ENCODE measurements at regions not wholly inside any gene's neighbourhood (a gene's known extent, or its start where the extent isn't known, plus 50 kb on each side); places are given as distances from the start of the nearest gene placed in this dataset.
A peak's percentile ranks its signal among the peaks of the same experiment; 100 is the strongest.

DNA sequence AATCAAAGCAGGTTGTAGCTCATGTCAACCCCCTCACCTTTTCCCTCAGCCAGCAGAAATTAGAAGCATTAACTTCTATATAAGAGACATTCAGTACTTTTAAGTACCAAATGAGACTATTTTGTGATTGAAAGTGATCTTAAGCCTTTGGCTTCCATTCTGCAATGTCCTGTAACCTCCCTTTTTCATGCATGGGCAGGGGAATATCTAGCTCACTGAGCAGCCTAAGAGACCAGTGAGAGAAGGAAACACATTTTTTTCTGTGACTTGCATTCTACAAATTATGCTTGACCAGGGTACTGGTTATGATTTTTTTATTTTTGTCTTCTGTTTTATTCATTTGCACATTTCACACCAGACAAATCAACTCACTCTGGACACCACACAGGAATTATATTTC, 369.6 kb downstream of the KCTD12 start:
- DNase-seq (ENCODE audit: low read depth), result no peak

- no peak for DNase-seq (ENCODE audit: low read depth)
Observed at GRCh38 chr13:76516013-76516412, 370.2 kb downstream of the KCTD12 start.

DNA sequence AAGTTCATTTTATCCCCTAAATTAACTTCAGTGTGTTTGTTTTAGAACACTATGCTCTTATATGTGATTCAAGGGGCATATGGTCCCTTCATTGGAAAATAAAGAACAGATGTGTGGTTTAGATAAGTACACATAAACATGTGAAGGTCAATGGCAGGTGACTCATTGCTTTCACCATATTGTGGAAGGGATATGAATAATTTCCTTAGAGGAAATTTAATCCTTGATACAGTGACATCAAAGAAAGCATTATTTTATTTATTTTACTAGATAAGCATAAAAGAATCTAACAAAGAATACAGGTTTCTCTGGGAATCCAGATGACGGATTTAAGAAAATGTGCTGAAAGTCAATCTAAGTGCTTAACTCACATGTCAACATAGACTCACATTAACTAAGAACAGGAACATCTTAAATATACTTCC, 373.5 kb downstream of the KCTD12 start:
- DNase-seq (ENCODE audit: low read depth), result no peak

GRCh38 chr13:76505437-76505836, 380.8 kb downstream of the KCTD12 start:
- DNase-seq (ENCODE audit: low read depth), result no peak

DNA sequence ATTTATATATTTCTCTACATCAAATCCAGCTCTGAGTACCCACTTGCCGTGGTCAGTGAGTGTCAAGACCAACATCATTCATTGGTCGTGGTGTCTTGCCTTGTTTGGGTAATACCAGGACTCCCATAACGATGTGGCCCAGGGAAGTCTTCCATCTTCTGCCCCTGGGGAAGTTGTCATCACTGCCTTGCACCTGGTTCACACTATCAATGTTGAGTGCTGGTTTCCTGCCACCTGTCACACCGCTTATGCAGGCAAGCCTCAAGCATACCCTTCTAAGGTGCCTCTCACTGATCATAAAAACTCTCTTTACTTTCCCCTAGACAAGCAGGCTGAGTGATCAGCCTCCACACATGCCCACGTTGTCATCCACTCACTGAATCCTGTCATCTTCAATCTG, 382.4 kb downstream of the KCTD12 start:
- DNase-seq (ENCODE audit: low read depth), result no peak

DNA sequence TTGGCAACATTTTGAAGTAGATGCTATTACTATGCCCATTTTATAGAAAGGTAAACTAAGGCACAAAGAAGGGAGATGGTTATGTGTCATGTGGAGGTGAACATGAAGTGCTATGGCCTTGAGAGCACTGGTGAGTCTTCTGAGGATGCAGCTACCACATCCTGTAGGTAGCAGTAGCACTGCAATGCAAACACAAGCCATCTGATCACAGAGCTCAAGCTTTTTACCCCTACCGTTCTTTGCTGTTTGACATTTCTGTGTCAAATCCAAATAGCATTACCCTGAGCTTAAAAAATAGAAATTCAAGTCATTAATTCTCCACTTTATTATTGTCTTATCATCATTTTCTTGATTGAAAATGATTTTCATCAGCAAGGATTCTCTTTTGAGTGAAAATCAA, 382.9 kb downstream of the KCTD12 start:
- DNase-seq (ENCODE audit: low read depth), result no peak

- DNase-seq (ENCODE audit: low read depth), result no peak
Observed at GRCh38 chr13:76500894-76501293, 385.3 kb downstream of the KCTD12 start.

GRCh38 chr13:76499891-76500290, 386.3 kb downstream of the KCTD12 start:
- no peak for DNase-seq (ENCODE audit: low read depth)

- DNase-seq (ENCODE audit: low read depth), result no peak
Observed at GRCh38 chr13:76489274-76489673, 396.9 kb downstream of the KCTD12 start.

- DNase-seq (ENCODE audit: low read depth), result no peak
Observed at GRCh38 chr13:76481738-76482137, 404.5 kb downstream of the KCTD12 start.

DNA sequence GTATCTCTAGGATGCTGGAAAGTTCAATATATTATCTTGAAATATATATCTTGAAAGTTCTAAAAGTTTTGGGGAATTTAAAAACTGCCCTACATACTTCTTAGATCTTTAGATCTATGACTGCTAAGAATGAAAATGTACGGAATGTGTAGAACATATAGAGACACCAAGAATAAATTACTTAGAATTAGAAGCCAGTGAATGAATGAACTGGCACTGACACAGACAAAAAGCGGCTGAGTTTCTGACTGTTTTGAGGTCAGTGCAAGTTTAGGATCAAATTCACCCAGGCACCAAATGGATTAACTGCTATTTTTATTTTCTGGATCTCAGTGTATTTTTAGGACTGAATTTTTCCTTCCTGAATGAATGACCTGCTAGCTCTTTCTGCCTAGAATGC, 411.2 kb downstream of the KCTD12 start:
- no peak for DNase-seq (ENCODE audit: low read depth)

- no peak for DNase-seq (ENCODE audit: low read depth)
Observed at GRCh38 chr13:76474356-76474755, 411.8 kb downstream of the KCTD12 start.

DNA sequence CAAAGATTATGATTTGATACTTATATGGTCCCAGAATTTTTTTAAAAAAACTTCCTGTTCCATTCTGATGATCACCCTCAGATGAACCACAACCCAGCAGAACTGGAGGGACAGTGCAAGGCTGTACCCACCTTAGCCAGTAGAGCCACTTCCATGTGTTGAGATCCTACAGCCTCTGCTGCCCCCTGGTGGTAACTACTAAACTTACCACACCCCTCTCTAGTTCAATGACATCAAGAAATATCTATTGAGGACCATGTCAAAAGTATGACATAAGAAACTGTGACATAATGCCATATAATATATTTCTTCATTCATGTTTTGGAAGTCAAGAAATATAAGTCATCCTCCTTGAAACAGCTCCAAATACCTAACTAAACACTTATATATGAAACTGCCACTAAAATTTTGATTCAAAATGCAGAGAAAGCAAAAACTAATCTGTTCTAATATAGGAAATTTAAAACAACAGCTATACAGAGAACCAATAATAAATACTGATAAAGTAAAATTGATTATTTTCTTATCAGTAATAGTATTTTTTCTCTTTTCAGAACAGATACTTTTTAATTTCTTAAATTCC, 412.6 kb downstream of the KCTD12 start:
- no peak for DNase-seq (ENCODE audit: low read depth)

DNA sequence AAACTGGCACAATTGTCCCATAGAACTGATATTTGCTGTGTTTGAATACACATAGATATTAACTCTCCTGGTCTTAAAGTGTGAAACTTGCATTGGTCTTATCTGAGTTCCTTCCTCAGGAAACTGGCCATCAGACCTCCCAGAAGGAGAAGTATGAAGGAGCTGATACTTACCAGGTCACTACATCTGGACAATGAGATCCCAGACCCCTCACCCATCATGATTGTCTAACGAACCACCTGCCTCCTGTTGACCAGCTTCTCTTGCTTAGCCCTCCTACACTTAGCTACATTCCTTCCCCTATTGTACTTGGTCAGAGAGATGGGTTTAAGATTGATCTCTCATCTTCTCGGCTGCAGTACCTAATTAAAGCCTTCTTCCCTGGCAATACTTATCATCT, 413.3 kb downstream of the KCTD12 start:
- DNase-seq (ENCODE audit: low read depth), result no peak

GRCh38 chr13:76471486-76471885, 414.7 kb downstream of the KCTD12 start:
- no peak for DNase-seq (ENCODE audit: low read depth)

- no peak for DNase-seq (ENCODE audit: low read depth)
Observed at GRCh38 chr13:76470991-76471390, 415.2 kb downstream of the KCTD12 start.

DNA sequence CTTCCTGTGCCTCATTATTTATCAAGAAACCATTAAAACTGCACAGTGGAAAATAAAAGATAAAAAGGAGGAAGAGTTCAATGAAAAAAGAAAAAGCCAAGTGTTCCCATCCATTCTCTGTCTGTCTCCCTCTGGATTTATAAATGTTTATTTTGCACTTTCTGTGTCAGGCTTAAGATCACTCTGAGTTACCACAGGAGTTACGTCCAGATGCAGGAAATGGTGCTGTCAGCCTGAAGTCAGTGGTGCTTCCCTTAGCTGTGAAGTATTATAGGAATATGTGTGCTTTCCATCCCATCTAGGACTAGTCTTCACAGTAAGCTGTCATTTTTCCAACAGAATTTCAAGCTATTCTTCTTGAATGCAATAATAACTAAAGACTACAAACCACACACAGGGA, 420.2 kb downstream of the KCTD12 start:
- DNase-seq (ENCODE audit: low read depth), result no peak

GRCh38 chr13:76463314-76463713, 422.9 kb downstream of the KCTD12 start:
- DNase-seq (ENCODE audit: low read depth), result no peak

- DNase-seq (ENCODE audit: low read depth), result peak; percentile 89
Observed at GRCh38 chr13:76461999-76462398, 424.2 kb downstream of the KCTD12 start.

DNA sequence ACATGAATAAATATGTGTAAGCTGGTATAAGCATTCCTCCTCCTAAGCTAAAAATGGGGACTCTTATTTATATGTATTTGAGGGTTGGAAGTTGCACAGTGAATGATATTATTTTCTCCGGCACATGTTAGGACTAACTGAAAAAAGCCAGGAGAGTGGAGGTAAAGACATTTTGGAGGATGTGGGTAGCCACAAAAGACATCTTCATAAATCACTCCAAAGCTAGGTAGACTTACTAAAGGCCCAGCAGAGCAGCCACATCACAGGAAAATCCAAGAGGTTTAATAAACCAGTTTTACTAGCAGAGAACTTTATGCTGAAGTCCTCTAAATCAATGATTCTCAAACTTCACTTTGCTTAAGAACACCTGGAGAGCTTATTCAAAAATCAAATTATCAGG, 424.7 kb downstream of the KCTD12 start:
- no peak for DNase-seq (ENCODE audit: low read depth)

DNA sequence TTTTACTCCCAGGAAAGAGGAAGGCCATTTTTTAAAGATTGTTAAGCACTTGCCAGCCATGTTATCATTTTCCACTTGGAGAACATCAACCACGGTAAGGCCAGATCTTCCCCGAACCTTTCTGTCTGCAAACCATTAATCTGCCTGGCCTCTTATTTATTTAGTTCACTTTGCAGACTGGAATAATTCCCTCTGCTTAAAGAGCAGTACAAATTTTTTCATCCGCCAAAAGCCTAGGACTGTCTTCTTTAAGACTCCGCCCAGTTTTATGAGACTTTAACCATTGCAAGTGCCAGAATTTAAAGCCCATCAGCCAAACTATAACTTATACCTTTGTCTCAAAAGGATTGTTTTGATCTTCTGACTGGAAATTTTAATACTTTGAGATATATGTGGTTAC, 426.3 kb downstream of the KCTD12 start:
- no peak for DNase-seq (ENCODE audit: low read depth)

DNA sequence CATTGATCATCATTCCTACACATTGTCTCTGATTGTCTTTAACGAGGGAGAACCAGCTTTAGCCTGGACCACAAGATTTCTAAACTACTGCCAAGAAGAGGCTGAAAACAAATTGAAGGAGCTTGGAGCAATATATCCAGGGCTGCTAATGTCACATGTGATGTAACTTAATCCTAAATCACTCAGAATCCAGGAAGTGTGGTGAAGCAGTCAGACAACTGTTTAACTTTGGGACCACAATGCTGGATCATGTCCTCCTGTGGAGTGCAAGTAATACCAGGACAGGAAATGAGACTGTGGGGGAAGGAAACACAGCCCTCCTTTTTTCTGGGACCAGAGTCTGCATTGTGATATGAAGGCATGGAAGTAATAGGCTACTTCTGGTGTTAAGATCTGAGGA, 430.2 kb downstream of the KCTD12 start:
- no peak for DNase-seq (ENCODE audit: low read depth)

DNA sequence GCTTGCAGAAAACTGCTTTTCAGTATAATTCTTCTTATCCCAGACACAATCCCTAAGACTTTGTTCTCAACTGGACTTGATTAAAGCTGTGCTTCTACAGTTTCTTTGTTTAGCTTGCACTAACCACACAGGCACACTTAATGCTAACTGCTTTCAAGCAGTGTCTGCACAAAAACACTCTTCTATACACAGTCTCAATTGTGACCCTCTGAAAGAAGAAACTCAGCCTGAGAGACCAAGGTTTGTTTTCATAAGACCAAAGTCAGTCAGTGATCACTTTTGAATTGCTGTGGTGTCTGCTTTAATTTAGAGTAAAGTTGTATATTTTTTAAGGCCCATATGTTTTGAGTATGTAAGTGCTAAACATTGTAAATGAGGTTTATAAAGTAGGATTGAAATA, 431.2 kb downstream of the KCTD12 start:
- DNase-seq (ENCODE audit: low read depth), result no peak

- no peak for DNase-seq (ENCODE audit: low read depth)
Observed at GRCh38 chr13:76449716-76450115, 436.5 kb downstream of the KCTD12 start.

GRCh38 chr13:76446191-76446590, 440.0 kb downstream of the KCTD12 start:
- DNase-seq (ENCODE audit: low read depth), result no peak
